ENCODE measurements at regions not wholly inside any gene's neighbourhood (a gene's known extent, or its start where the extent isn't known, plus 50 kb on each side); places are given as distances from the start of the nearest gene placed in this dataset.
"Not testable (repeated sequence)": the region's sequence is repeated elsewhere in the genome, so short reads cannot be mapped to it uniquely, and the experiment has no call there.

GRCh38 chr9:107780960-107781359, 291.4 kb upstream of the KLF4 start:
- intact Hi-C loops (cut with DNase I) = no loop called here
- H3K36me3 ChIP-seq = no peaks in the 10 kb centered on the region
- H3K9me3 ChIP-seq = no peaks in the 10 kb centered on the region
- TF ChIP-seq POLR2A (IDR thresholded peaks at IDR 0.05) = no peak
- no peak for TF ChIP-seq CTCF (IDR thresholded peaks at IDR 0.05)
- TF ChIP-seq POLR2AphosphoS5 (IDR thresholded peaks at IDR 0.05; ENCODE audit: insufficient read depth in 1 of 2, low read depth in 1 of 2) = no peak
- no peak overlapping the region for H3K4me3 ChIP-seq
- no peak overlapping the region for H3K27ac ChIP-seq
- no peaks in the 10 kb centered on the region for H3K4me1 ChIP-seq
- H3K27me3 ChIP-seq = no peaks in the 10 kb centered on the region
- DNase-seq (ENCODE audit: extremely low spot score in 2 of 2) = no peak

GRCh38 chr9:107779731-107780130, 290.2 kb upstream of the KLF4 start:
- Histone ChIP-seq H3K27ac (no peak overlapping the region), H3K4me1 (no peaks in the 10 kb centered on the region), H3K4me3 (no peak overlapping the region), H3K36me3 (no peaks in the 10 kb centered on the region), H3K27me3 (no peaks in the 10 kb centered on the region), H3K9me3 (no peaks in the 10 kb centered on the region)
- no peak for DNase-seq (ENCODE audit: extremely low spot score in 2 of 2)
- no peak for TF ChIP-seq POLR2AphosphoS5 (IDR thresholded peaks at IDR 0.05; ENCODE audit: insufficient read depth in 1 of 2, low read depth in 1 of 2)
- TF ChIP-seq CTCF (IDR thresholded peaks at IDR 0.05) = no peak
- TF ChIP-seq POLR2A (IDR thresholded peaks at IDR 0.05) = no peak
- intact Hi-C loops (cut with DNase I) = no loop called here

- TF ChIP-seq CTCF (IDR thresholded peaks at IDR 0.05) = no peak
- intact Hi-C loops (cut with DNase I) = no loop called here
- Histone ChIP-seq H3K4me1 (no peaks in the 10 kb centered on the region), H3K27ac (no peak overlapping the region), H3K9me3 (no peaks in the 10 kb centered on the region), H3K27me3 (no peaks in the 10 kb centered on the region), H3K36me3 (no peaks in the 10 kb centered on the region), H3K4me3 (no peak overlapping the region)
- no peak for DNase-seq (ENCODE audit: extremely low spot score in 2 of 2)
These were observed 289.1 kb upstream of the KLF4 start for GRCh38 chr9:107778661-107779060.

- H3K4me1 ChIP-seq; H3K36me3 ChIP-seq; H3K9me3 ChIP-seq; H3K27ac ChIP-seq; H3K27me3 ChIP-seq; intact Hi-C loops (cut with DNase I); DNase-seq (ENCODE audit: extremely low spot score in 2 of 2); H3K4me3 ChIP-seq: not testable (repeated sequence)
These were observed 284.5 kb upstream of the KLF4 start for GRCh38 chr9:107774099-107774498.

GRCh38 chr9:107772988-107773387, 283.4 kb upstream of the KLF4 start:
- no peaks in the 10 kb centered on the region for H3K9me3 ChIP-seq
- no peak for TF ChIP-seq POLR2A (IDR thresholded peaks at IDR 0.05)
- no peak for TF ChIP-seq CTCF (IDR thresholded peaks at IDR 0.05)
- TF ChIP-seq POLR2AphosphoS5 (IDR thresholded peaks at IDR 0.05; ENCODE audit: insufficient read depth in 1 of 2, low read depth in 1 of 2) = no peak
- H3K4me1 ChIP-seq = no peaks in the 10 kb centered on the region
- no peak overlapping the region for H3K4me3 ChIP-seq
- intact Hi-C loops (cut with DNase I) = no loop called here
- no peak for DNase-seq (ENCODE audit: extremely low spot score in 2 of 2)
- H3K27me3 ChIP-seq = no peaks in the 10 kb centered on the region
- H3K27ac ChIP-seq = no peak overlapping the region
- H3K36me3 ChIP-seq = no peaks in the 10 kb centered on the region

GRCh38 chr9:107770716-107771115, 281.1 kb upstream of the KLF4 start:
- Histone ChIP-seq H3K4me3 (no peak overlapping the region), H3K27ac (no peak overlapping the region)
- intact Hi-C loops (cut with DNase I) = no loop called here

More at GRCh38 chr9:107770716-107771115, 281.1 kb upstream of the KLF4 start:
- Histone ChIP-seq H3K9me3 (no peaks in the 10 kb centered on the region), H3K36me3 (no peaks in the 10 kb centered on the region), H3K4me1 (no peaks in the 10 kb centered on the region), H3K27me3 (no peaks in the 10 kb centered on the region)
- TF ChIP-seq POLR2A (IDR thresholded peaks at IDR 0.05) = no peak
- no peak for TF ChIP-seq POLR2AphosphoS5 (IDR thresholded peaks at IDR 0.05; ENCODE audit: insufficient read depth in 1 of 2, low read depth in 1 of 2)
- DNase-seq (ENCODE audit: extremely low spot score in 2 of 2) = no peak

All from vagina (tissue), 2 donors.